ENCODE measurements at regions not wholly inside any gene's neighbourhood (a gene's known extent, or its start where the extent isn't known, plus 50 kb on each side); places are given as distances from the start of the nearest gene placed in this dataset.

DNA sequence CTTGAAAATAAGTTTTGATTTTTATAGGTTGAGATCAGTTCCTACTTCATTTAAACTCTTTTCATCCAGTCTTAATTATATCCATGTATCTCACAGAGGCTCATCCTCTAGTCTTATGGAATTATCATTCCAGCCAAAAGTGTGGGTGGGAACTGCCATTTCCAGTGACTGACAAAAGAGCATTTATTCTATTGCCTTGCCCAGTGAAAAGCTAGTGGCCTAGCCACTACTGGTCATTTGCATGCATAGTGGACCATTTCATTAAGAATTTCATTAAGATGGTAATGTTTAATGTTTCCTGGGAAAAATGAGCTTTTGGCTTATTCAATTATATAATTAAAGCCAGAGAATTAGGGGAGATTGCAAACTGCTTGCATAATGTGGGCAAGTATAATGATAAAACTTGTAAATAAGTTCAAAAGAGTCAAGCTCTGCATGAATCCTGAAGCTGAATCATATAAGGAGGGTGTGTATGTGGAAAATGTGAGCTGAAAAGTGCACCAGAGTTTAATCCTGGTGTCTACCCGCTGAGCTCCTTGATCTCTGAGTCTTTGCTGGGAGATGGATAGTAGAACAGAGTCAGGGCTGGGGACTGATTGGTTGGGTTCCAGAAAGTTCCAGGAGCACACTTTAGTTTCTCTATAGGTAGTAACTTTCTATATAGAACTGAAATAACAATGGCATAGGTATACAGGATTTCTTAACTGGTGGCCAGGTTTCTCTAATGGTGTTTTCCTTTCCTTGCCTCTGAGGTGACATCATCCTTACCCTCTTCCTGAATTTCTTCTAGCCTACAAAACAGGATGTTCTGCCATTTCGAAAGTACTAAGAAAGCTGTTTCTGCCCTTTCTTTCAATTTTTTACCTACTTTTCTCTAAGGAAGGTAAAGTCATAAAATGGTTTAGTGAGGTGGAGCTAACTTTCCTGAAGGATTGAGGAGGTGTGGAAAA lies 78.5 kb downstream of the KIF4B start:
- TF ChIP-seq EZH2 (IDR thresholded peaks at IDR 0.05; ENCODE audit: borderline replicate concordance, low read length), result no peak
- TF ChIP-seq, protein P1, sequence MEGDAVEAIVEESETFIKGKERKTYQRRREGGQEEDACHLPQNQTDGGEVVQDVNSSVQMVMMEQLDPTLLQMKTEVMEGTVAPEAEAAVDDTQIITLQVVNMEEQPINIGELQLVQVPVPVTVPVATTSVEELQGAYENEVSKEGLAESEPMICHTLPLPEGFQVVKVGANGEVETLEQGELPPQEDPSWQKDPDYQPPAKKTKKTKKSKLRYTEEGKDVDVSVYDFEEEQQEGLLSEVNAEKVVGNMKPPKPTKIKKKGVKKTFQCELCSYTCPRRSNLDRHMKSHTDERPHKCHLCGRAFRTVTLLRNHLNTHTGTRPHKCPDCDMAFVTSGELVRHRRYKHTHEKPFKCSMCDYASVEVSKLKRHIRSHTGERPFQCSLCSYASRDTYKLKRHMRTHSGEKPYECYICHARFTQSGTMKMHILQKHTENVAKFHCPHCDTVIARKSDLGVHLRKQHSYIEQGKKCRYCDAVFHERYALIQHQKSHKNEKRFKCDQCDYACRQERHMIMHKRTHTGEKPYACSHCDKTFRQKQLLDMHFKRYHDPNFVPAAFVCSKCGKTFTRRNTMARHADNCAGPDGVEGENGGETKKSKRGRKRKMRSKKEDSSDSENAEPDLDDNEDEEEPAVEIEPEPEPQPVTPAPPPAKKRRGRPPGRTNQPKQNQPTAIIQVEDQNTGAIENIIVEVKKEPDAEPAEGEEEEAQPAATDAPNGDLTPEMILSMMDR (conservative IDR thresholded peaks at IDR 0.05 in 1 of 2, IDR thresholded peaks at IDR 0.05 in 1 of 2; ENCODE audit: extremely low read depth in 1 of 2, insufficient read depth in 1 of 2, low read depth in 1 of 2, low read length in 2 of 2), result no peak
